Activated CD4-positive, alpha-beta memory T cell treated with anti-CD3 and anti-CD28 coated beads for 36 hours (primary cell): ENCODE measurements at regions not wholly inside any gene's neighbourhood (a gene's known extent, or its start where the extent isn't known, plus 50 kb on each side); places are given as distances from the start of the nearest gene placed in this dataset.

Experiments
- CTCF ChIA-PET: fragments of 350-600 bp; sonication (Branson Sonifier 250); formaldehyde crosslinking; loops from one replicate; lab custom pipeline; 2021; ENCODE audit warnings: antibody characterized with exemption, inconsistent platforms; lab: Charles Lee
- POLR2A ChIA-PET: fragments of 350-600 bp; sonication (Branson Sonifier 250); formaldehyde crosslinking; loops from one replicate; lab custom pipeline; 2021; ENCODE audit warnings: antibody characterized with exemption; lab: Charles Lee
- DNase-seq: peaks from one replicate; pipeline ENCODE4 v3.0.0-alpha.2; 2020
- H3K27ac Mint-ChIP-seq: one replicate; pipeline ENCODE4 v1.8.0; 2021; ENCODE audit warnings: mixed read lengths
- H3K27me3 Mint-ChIP-seq: one replicate; pipeline ENCODE4 v1.8.0; 2021; ENCODE audit warnings: mixed read lengths
- H3K36me3 Mint-ChIP-seq: one replicate; pipeline ENCODE4 v1.8.0; 2021; ENCODE audit warnings: mixed read lengths
- H3K4me1 Mint-ChIP-seq: one replicate; pipeline ENCODE4 v1.8.0; 2021; ENCODE audit warnings: low read depth, mixed read lengths
- H3K4me3 Mint-ChIP-seq: one replicate; pipeline ENCODE4 v1.8.0; 2021; ENCODE audit warnings: mild to moderate bottlenecking, mixed read lengths
- H3K9me3 Mint-ChIP-seq: one replicate; pipeline ENCODE4 v1.8.0; 2021; ENCODE audit warnings: mixed read lengths
- intact Hi-C: fragments of 100-400 bp; cut with micrococcal nuclease; formaldehyde crosslinking; loops from one replicate; pipeline ENCODE4 v1.15.1; 2023

DNA sequence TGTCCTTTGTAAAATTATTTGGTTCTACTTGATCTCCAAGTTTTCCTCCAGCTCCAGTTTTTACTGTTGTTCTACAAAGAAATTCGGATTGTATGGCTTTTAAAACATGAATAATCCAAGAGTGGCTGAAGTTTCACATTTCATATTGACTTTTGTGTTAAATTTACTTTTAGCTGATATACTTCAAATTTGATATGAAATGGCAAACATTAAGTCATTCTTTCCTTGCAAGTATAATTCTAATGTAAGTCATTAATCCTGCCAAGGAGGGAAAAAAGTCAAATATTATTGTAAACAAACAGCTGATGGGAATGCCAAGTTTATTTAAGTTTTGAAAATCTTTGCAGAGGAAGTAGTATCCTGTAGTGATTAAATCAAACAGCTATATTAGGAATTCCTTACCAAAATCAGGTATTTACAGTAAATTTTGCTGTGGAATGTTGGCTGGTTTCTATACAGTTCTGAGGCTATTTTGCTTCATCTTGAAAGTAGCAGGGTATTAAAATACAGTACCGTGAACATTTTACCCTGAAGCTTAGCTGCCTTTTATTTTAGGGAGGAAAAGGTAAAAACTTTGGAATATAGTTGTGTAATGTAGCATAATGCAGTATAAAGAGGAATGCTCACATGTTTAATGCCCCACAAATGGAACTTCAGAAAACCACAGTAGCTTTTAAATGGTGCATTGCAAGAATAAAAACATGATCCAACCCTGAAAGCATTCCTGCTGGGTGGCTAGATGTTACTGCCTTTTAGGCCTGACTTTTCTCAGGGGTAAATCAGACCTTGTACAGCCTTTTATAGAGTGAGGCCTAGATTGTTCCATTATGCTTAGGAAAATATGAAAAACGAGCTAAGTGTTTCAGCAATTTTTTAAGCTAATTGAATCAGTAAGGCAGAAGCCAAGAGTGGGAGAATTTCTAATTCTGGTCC is 62.7 kb upstream of the NT5C1B start:
- no peak for DNase-seq
- Mint-ChIP-seq H3K4me3 (no peak overlapping the region), H3K9me3 (no peaks in the 10 kb centered on the region), H3K36me3 (peaks cover 2% of the 10 kb centered on the region), H3K27ac (no peak overlapping the region), H3K4me1 (no peaks in the 10 kb centered on the region), H3K27me3 (no peaks in the 10 kb centered on the region)
- POLR2A ChIA-PET = no interaction called here
- intact Hi-C loops = no loop called here
- CTCF ChIA-PET = no interaction called here

DNA sequence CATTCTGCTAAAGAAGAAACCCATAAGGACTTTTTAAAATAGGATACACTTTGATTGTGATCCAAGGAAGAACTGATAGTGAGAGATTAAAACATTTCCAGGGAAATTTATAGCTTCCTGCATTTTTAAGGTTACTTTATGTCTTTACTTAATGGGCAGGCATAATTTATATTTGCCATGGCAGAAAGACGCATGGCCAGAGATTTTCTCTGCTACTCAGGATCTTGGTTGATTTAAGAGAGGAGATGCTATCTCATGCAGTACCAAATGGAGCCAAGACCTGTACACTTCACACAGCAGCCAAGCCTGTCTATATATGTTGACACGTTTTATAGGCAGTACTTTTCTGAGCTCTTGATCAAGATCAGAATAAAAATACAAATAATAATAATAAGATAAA is 60.9 kb upstream of the NT5C1B start:
- Mint-ChIP-seq H3K4me1 (no peaks in the 10 kb centered on the region), H3K9me3 (peaks cover 5% of the 10 kb centered on the region), H3K27me3 (no peaks in the 10 kb centered on the region), H3K36me3 (peaks cover 7% of the 10 kb centered on the region), H3K27ac (no peak overlapping the region), H3K4me3 (no peak overlapping the region)
- intact Hi-C loops = no loop called here
- CTCF ChIA-PET = no interaction called here
- POLR2A ChIA-PET = no interaction called here
- no peak for DNase-seq

DNA sequence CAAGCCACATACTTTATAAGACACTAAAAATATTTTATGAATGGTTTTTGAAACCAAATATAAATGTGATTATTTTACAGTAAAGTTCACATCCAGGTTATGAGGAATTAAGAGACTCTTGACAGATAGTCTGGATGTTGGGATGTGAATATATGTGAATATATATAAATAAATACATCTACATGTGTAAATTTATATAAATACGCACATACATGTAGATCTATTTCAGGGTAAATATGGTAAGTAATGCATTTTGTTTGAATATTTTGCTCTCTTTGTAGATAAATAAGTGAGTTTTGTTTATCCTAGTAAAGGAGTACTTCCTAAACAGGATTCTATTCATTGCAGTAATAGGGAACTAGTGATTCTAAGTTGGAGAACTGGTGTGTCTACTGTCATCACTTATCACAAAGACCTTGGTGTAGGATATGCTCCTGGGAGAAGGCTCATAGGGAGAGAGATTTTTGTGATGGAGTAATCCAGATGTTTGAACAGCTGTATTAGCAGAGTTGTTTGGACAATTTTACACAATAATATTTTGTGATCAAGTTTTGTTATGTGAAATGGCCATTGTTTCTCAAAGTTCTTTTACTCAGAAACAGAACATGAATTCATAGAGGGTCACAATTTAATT is 60.2 kb upstream of the NT5C1B start:
- Mint-ChIP-seq H3K36me3 (peaks cover 11% of the 10 kb centered on the region), H3K27ac (no peak overlapping the region), H3K27me3 (no peaks in the 10 kb centered on the region), H3K4me1 (no peaks in the 10 kb centered on the region), H3K4me3 (no peak overlapping the region), H3K9me3 (peaks cover 5% of the 10 kb centered on the region)
- ChIA-PET POLR2A (no interaction called here), CTCF (no interaction called here)
- DNase-seq = no peak
- intact Hi-C loops = no loop called here

DNA sequence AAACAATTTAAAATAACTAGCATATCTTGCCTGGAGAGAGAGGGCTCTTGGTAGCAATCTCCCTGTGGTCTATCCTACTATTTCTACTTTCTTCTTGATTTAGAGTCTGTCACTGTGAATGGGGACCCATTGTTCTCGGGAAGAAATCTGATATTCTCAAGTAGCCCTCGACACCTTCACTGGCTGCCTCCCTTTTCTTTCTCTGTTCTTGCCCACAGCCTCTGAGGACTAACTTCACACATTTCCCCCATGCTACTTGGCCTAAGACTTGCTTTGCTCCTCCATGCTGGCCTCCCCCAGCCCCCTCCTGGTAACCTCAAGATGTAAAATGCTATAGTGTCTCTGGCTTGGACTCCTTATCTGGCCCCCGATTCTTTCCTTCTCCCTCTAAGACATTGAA is 58.8 kb upstream of the NT5C1B start:
- no peak overlapping the region for H3K27ac Mint-ChIP-seq
- H3K4me1 Mint-ChIP-seq = no peaks in the 10 kb centered on the region
- intact Hi-C loops = no loop called here
- peaks cover 5% of the 10 kb centered on the region for H3K9me3 Mint-ChIP-seq
- H3K27me3 Mint-ChIP-seq = no peaks in the 10 kb centered on the region
- CTCF ChIA-PET = no interaction called here
- peaks cover 22% of the 10 kb centered on the region for H3K36me3 Mint-ChIP-seq
- no peak overlapping the region for H3K4me3 Mint-ChIP-seq
- no peak for DNase-seq
- POLR2A ChIA-PET = no interaction called here

DNA sequence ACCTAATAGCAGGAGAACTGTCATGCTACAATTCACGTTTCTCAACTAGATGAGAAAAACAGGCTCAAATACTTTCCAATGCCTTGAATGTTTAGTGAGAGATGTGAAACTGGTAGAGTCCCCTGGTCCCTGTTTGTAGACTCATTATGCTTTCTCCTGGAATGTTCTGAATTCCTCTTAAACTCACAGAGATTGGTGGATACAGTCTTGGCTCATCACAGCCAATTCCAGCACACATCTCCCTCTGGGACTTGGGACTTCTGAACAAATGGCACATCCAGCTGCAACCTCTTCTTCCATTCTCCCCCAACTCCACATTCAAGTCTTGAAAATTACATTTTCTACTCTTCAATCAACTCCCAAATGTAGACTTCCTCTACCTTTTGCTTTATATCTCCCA is 58.4 kb upstream of the NT5C1B start:
- H3K4me1 Mint-ChIP-seq = no peaks in the 10 kb centered on the region
- H3K9me3 Mint-ChIP-seq = peaks cover 5% of the 10 kb centered on the region
- ChIA-PET POLR2A (no interaction called here), CTCF (no interaction called here)
- H3K27me3 Mint-ChIP-seq = no peaks in the 10 kb centered on the region
- no peak for DNase-seq
- no peak overlapping the region for H3K4me3 Mint-ChIP-seq
- intact Hi-C loops = no loop called here
- no peak overlapping the region for H3K27ac Mint-ChIP-seq
- H3K36me3 Mint-ChIP-seq = peaks cover 23% of the 10 kb centered on the region

DNA sequence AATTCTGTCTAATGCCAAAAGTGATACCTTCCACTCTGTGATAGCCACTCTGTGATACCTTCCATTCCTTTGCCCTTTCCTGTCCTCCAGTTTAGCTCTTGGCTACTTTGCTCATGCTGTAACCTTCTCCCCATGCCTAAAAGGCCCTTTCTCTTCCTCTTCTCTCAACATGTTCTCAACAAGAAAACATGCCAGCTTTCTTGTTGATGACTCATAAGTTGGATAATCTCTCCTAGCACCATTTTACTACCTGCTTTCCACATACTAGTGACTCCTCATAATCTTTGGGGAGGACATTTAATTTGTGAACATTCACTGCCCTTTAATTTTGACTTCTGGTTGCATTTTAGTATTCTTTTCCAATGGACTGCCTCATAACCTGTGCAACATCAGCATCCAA is 55.9 kb upstream of the NT5C1B start:
- Mint-ChIP-seq H3K27me3 (no peaks in the 10 kb centered on the region), H3K4me3 (no peak overlapping the region), H3K9me3 (peaks cover 5% of the 10 kb centered on the region), H3K27ac (no peak overlapping the region), H3K36me3 (peaks cover 25% of the 10 kb centered on the region), H3K4me1 (no peaks in the 10 kb centered on the region)
- ChIA-PET CTCF (no interaction called here), POLR2A (no interaction called here)
- DNase-seq = no peak
- intact Hi-C loops = no loop called here

DNA sequence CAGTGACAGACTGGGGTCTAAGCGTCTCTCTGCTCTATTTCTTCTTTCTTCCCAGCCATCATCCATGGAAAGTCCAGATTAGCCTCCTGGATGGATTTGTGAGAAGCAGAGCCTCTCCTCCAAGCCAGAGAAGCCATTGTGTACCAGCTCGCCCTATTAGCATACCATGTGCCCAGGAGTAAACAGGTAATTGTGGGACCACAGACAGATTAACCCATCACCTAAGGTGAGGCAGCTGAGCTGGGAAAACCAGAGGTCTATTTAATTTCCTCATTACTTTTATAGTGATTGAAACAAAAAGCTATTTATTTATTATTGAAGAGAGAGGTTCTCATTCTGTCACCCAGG is 54.7 kb upstream of the NT5C1B start:
- DNase-seq = no peak
- ChIA-PET POLR2A (no interaction called here), CTCF (no interaction called here)
- intact Hi-C loops = no loop called here
- Mint-ChIP-seq H3K4me1 (no peaks in the 10 kb centered on the region), H3K36me3 (peaks cover 27% of the 10 kb centered on the region), H3K27me3 (no peaks in the 10 kb centered on the region), H3K4me3 (no peak overlapping the region), H3K27ac (no peak overlapping the region), H3K9me3 (peaks cover 6% of the 10 kb centered on the region)

DNA sequence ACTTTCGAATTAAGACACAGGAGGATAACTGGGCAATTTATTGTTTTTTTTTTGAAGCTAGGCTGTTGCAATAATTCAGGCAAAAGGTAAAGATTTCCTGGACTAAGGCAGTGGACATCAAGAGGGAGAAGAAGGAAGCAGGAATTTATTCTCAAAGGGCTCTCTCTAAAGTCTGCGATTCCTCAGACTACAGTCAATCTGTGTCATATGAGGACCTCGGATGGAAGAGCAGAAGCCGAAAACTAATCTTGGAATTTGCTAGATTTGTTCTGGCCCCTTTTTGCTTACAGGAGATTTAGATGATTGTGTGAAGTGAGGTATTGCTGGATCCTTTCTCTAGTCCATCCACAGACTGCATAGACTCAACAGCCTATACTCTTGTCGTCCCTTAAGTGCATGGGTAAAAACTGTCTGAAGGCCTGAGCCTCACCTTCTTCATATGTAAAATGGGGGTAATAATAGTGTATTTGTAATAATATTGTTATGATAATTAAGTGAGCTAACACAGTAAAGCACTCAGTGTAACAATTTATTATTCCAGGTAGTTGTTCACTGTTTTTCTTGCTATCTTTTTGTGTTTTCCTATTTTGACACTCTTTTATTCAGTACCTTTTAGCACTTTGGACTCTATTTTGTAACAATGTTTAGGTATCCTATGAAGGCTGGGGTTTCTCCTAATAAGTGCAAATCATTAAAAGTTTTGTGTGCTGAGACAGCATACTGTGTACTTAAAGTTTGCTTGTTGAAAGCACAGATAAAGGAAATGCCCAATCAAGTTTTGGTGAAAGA is 54.2 kb upstream of the NT5C1B start:
- H3K4me3 Mint-ChIP-seq = no peak overlapping the region
- intact Hi-C loops = no loop called here
- H3K27ac Mint-ChIP-seq = no peak overlapping the region
- no peaks in the 10 kb centered on the region for H3K4me1 Mint-ChIP-seq
- H3K27me3 Mint-ChIP-seq = no peaks in the 10 kb centered on the region
- peaks cover 8% of the 10 kb centered on the region for H3K9me3 Mint-ChIP-seq
- peaks cover 27% of the 10 kb centered on the region for H3K36me3 Mint-ChIP-seq
- ChIA-PET CTCF (no interaction called here), POLR2A (no interaction called here)
- DNase-seq = no peak

DNA sequence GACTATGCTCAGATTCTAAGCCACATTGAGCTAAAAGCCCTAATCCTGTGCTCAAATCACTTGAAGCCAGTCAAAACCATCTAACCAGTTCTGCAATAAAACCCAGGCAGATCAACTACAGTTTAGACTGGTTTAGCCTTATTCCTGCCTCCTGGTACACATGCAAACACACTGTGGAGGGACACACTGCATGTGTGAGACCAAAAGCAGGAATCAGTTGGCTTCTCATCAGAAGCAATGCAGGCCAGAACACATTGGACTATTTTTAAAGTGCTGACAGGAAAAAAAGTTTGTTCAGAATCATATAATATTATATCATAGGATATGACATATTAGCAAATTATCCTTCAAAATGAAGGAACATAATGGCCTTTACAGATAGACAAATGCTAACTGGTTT is 52.5 kb upstream of the NT5C1B start:
- DNase-seq = no peak
- Mint-ChIP-seq H3K4me3 (no peak overlapping the region), H3K36me3 (peaks cover 43% of the 10 kb centered on the region), H3K27ac (no peak overlapping the region), H3K27me3 (no peaks in the 10 kb centered on the region), H3K4me1 (no peaks in the 10 kb centered on the region), H3K9me3 (peaks cover 25% of the 10 kb centered on the region)
- ChIA-PET CTCF (no interaction called here), POLR2A (no interaction called here)
- intact Hi-C loops = no loop called here

DNA sequence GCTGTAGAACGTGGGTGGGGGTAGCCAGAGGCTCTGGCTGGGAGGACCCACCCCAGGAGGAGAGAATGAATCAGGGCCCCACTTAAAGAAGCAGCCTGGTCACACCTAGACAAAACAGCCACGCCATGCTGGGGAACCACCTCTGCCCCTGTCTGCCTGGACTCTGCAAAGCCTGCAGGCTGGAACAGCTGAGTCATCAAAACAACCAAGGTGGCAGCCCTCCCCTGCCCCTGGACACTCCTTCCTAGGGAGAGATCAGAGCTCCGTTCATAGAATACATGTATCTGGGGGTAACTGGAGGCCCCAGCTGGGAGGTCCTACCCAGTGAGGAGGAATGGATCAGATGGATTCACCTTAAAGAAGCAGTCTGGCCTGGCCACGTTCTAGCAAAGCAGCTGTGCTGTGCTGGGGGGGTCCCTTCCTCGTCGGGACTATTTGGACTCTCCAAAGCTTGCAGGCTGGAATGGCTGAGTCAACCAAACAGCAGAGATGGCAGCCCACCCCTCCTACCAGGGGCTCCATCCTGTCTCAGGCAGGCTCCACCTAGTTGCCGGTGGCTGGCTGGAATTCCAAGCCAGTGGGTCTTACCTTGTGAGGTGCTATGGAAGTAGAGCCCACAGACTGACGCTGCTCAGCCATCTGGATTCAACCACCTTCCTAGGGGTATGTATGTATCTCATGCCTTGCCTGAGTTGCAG is 50.5 kb upstream of the NT5C1B start:
- DNase-seq = no peak
- Mint-ChIP-seq H3K27me3 (no peaks in the 10 kb centered on the region), H3K4me1 (no peaks in the 10 kb centered on the region), H3K9me3 (peaks cover 36% of the 10 kb centered on the region), H3K36me3 (peaks cover 52% of the 10 kb centered on the region), H3K27ac (no peak overlapping the region), H3K4me3 (no peak overlapping the region)
- ChIA-PET POLR2A (interaction anchor here (0.6 kb wide), 1 partner anchor 8 kb away, joined by 3 read pairs; no protein-coding TSS in a partner anchor), CTCF (no interaction called here)
- intact Hi-C loops = no loop called here
